Heart right ventricle (tissue), 16 donors: ENCODE measurements at regions not wholly inside any gene's neighbourhood (a gene's known extent, or its start where the extent isn't known, plus 50 kb on each side); places are given as distances from the start of the nearest gene placed in this dataset.

Experiments used
- ATAC-seq, 8 donors: fragments of 200-7000 bp; cut with Tn5 transposase; one replicate each; pipeline ENCODE4 v1.9.1; 2020; ENCODE audit warnings: mild to moderate bottlenecking in 8 of 8, moderate library complexity in 8 of 8, moderate number of reproducible peaks in 1 of 8
- DNase-seq, 2 donors: peaks; one replicate each; pipeline ENCODE4 v3.0.0-alpha.2; 2020
- H3K27ac ChIP-seq, 10 donors: fragments of 200-600 bp; sonication (generic) in 2 of 10; one replicate each; pipeline versions ENCODE4 v1.5.0 to v1.8.0; 2020 to 2022; ENCODE audit warnings: mild to moderate bottlenecking in 3 of 10
- H3K27me3 ChIP-seq, 7 donors: fragments of 200-600 bp; one replicate each; pipeline ENCODE4 v1.8.0; 2021 to 2022; ENCODE audit warnings: mild to moderate bottlenecking in 2 of 7
- H3K36me3 ChIP-seq, 9 donors: fragments of 200-600 bp; sonication (generic) in 1 of 9; one replicate each; pipeline versions ENCODE4 v1.5.0 to v1.8.0; 2020 to 2022; ENCODE audit warnings: mild to moderate bottlenecking in 2 of 9
- H3K4me1 ChIP-seq, 9 donors: fragments of 200-600 bp; sonication (generic) in 1 of 9; one replicate each; pipeline versions ENCODE4 v1.5.0 to v1.8.0; 2020 to 2022; ENCODE audit warnings: mild to moderate bottlenecking in 4 of 9
- H3K4me3 ChIP-seq, 10 donors: fragments of 200-600 bp; sonication (generic) in 2 of 10; one replicate each; pipeline versions ENCODE4 v1.5.0 to v1.8.0; 2020 to 2022; ENCODE audit warnings: mild to moderate bottlenecking in 7 of 10, moderate library complexity in 2 of 10
- H3K9me3 ChIP-seq, 11 donors: fragments of 200-600 bp in 10 of 11; sonication (generic) in 2 of 11; one replicate each; pipeline versions ENCODE4 v1.5.0 to v1.8.0; 2013 to 2022; ENCODE audit warnings: mild to moderate bottlenecking in 2 of 11, control low read depth in 1 of 11, moderate library complexity in 1 of 11
- CTCF ChIP-seq, 9 donors: fragments of 200-600 bp; sonication (generic) in 2 of 9; IDR thresholded peaks; one replicate each; pipeline versions ENCODE4 v1.5.0 to v1.8.0; 2021 to 2022; ENCODE audit warnings: antibody characterized with exemption in 9 of 9, mild to moderate bottlenecking in 5 of 9, moderate library complexity in 1 of 9
- WGBS, 2 donors: extraction: QIAGEN DNeasy Blood & Tissue Kit; methylation state at CpG; one replicate each; pipeline ENCODE4 v1.1.7; 2013; ENCODE audit warnings: inconsistent platforms in 1 of 2; 5-methylcytosine and 5-hydroxymethylcytosine counted together
- intact Hi-C, 10 donors: fragments of 100-400 bp; cut with DNase I; formaldehyde crosslinking; loops; one replicate each; pipeline versions ENCODE4 v1.11.1 to v1.14.2; 2022
- donor health status: Arrhythmogenic right ventricular cardiomyopathy.
- donor health status: ischemic (EF 13 %, LVEDD 7.1; RV severe dilation, severe dysfunction).
- donor health status: healthy with polysubstance abuse.
- donor health status: DM: no; HTN: yes; CAD: no.
- donor health status: DM: no; HTN: no; CAD: no.
- donor health status: ischemic (EF 25% LVEDD 6.9; RV normal size, moderate dysfunction).
- donor health status: ischemic (EF 25% LVEDD 5.7; RV mildly dilated, moderate dysfunction).
- donor health status: healthy.
- donor health status: DM: yes; HTN: yes; CAD: no.
- donor health status: Ischemic cardiomyopathy.
- donor health status: ischemic (EF 35%, LVEDD 5.7; RV mildly dilated, moderate dysfunction).
- donor health status: nonischemic (EF 11% LVEDD 7.7; RV severe dilation, severe dysfunction).
- donor health status: DM: yes; HTN: yes; CAD: no.
- donor health status: PGD.
- donor health status: ischemic (EF 29% LVEDD 5.4; RV normal size, mild dysfunction).
- donor health status: nonischemic (EF 23%, LVEDD 6.1; RV moderate dilation, normal function).

- no peaks in the 10 kb centered on the region for H3K4me1 ChIP-seq
- no peaks in the 10 kb centered on the region for H3K9me3 ChIP-seq
- no peak for TF ChIP-seq CTCF (IDR thresholded peaks at IDR 0.05)
- peaks cover 0 to 16% (median 0%) of the 10 kb centered on the region in 7 donors for H3K27me3 ChIP-seq
- H3K27ac ChIP-seq: no peak overlapping the region
- WGBS, 2 donors: 87% methylated on average over 12 of the region's 12 CpGs
- intact Hi-C loops: loop anchor here in 1 of 10 donors (10.0 kb wide), 1 partner anchor 98 kb away; no protein-coding TSS in a partner anchor
- no peaks in the 10 kb centered on the region for H3K36me3 ChIP-seq
- no peak for ATAC-seq
- no peak overlapping the region for H3K4me3 ChIP-seq
- DNase-seq: no peak
These were observed 55.4 kb upstream of the ELN start for GRCh38 chr7:73972614-73973013.

- H3K27ac ChIP-seq: no peak overlapping the region
- peak; percentile 30 to 81 (median 74) for ATAC-seq
- H3K9me3 ChIP-seq: no peaks in the 10 kb centered on the region
- intact Hi-C loops: loop anchor here in 1 of 10 donors (10.0 kb wide), 1 partner anchor 98 kb away; no protein-coding TSS in a partner anchor
- 60 to 62% methylated on average over 6 of the region's 6 CpGs for WGBS, 2 donors
- H3K36me3 ChIP-seq: no peaks in the 10 kb centered on the region
- DNase-seq: peak; percentile 27 to 57
- no peak overlapping the region for H3K4me3 ChIP-seq
- no peaks in the 10 kb centered on the region for H3K4me1 ChIP-seq
- H3K27me3 ChIP-seq: peaks cover 0 to 16% (median 0%) of the 10 kb centered on the region in 7 donors
- TF ChIP-seq CTCF (IDR thresholded peaks at IDR 0.05): no peak
These were observed 54.9 kb upstream of the ELN start for GRCh38 chr7:73973091-73973490.

- peaks cover 0 to 16% (median 0%) of the 10 kb centered on the region in 7 donors for H3K27me3 ChIP-seq
- intact Hi-C loops: loop anchor here in 1 of 10 donors (10.0 kb wide), 1 partner anchor 100 kb away; no protein-coding TSS in a partner anchor
- no peak for TF ChIP-seq CTCF (IDR thresholded peaks at IDR 0.05)
- ATAC-seq (no peak), DNase-seq (no peak)
- WGBS, 2 donors: 93 to 95% methylated on average over 22 to 23 of the region's 23 CpGs
- H3K4me1 ChIP-seq: peaks cover 0 to 12% (median 6%) of the 10 kb centered on the region in 9 donors
- no peak overlapping the region for H3K4me3 ChIP-seq
- no peak overlapping the region for H3K27ac ChIP-seq
- H3K36me3 ChIP-seq: no peaks in the 10 kb centered on the region
- no peaks in the 10 kb centered on the region for H3K9me3 ChIP-seq
These were observed 53.6 kb upstream of the ELN start for GRCh38 chr7:73974101-73974947.

- no peak overlapping the region for H3K27ac ChIP-seq
- H3K36me3 ChIP-seq: no peaks in the 10 kb centered on the region
- H3K9me3 ChIP-seq: no peaks in the 10 kb centered on the region
- TF ChIP-seq CTCF (IDR thresholded peaks at IDR 0.05): no peak
- DNase-seq (no peak), ATAC-seq (no peak)
- intact Hi-C loops: loop anchor here in 2 of 10 donors (5.0 to 10.0 kb wide), 2 partner anchors 100 to 108 kb away; no protein-coding TSS in a partner anchor
- 83 to 88% methylated on average over 30 of the region's 30 CpGs for WGBS, 2 donors
- peaks cover 0 to 16% (median 0%) of the 10 kb centered on the region in 7 donors for H3K27me3 ChIP-seq
- H3K4me3 ChIP-seq: no peak overlapping the region
- H3K4me1 ChIP-seq: peaks cover 0 to 15% (median 7%) of the 10 kb centered on the region in 9 donors
These were observed 52.7 kb upstream of the ELN start for GRCh38 chr7:73974948-73975926.
